H1 (cell line): ENCODE measurements at regions not wholly inside any gene's neighbourhood (a gene's known extent, or its start where the extent isn't known, plus 50 kb on each side); places are given as distances from the start of the nearest gene placed in this dataset.

Source experiments
- CTCF ChIA-PET: fragments of 300-600 bp; sonication (Branson Sonifier 250); formaldehyde crosslinking; loops from one replicate; lab custom pipeline; 2021; ENCODE audit not compliant: partially characterized antibody; lab: Charles Lee
- POLR2A ChIA-PET: fragments of 300-600 bp; sonication (Branson Sonifier 250); formaldehyde crosslinking; loops from one replicate; lab custom pipeline; 2021; ENCODE audit warnings: inconsistent platforms; ENCODE audit not compliant: partially characterized antibody; lab: Charles Lee
- DNase-seq, 2 experiments: peaks; one replicate each; pipeline versions ENCODE4 v3.0.0 to v3.0.0-alpha.2; 2010 to 2022; ENCODE audit warnings: low spot score in 2 of 2, low read depth in 1 of 2, mixed read lengths in 1 of 2
- FAIRE-seq: peaks from 2 replicates; lab custom pipeline; 2011; peaks lifted over from hg19 to GRCh38; lab: Jason Lieb, UNC
- H2AFZ ChIP-seq: 2 replicates; pipeline ENCODE4 v1.8.1; 2012; ENCODE audit warnings: low read length, inconsistent platforms
- H2AK5ac ChIP-seq: 2 replicates; pipeline ENCODE4 v1.6.1; 2013; ENCODE audit warnings: low read depth, low read length
- H2BK120ac ChIP-seq: replicated peaks from 2 replicates; pipeline ENCODE3; 2013; ENCODE audit warnings: low read depth, low read length, inconsistent platforms
- H2BK12ac ChIP-seq: 2 replicates; pipeline ENCODE4 v1.6.1; 2013; ENCODE audit warnings: low read depth, low read length
- H2BK15ac ChIP-seq: 2 replicates; pipeline ENCODE4 v1.6.1; 2013; ENCODE audit warnings: low read length
- H2BK20ac ChIP-seq: 2 replicates; pipeline ENCODE4 v1.6.1; 2013; ENCODE audit warnings: low read length
- H2BK5ac ChIP-seq: 2 replicates; pipeline ENCODE4 v1.6.1; 2013; ENCODE audit warnings: low read depth, low read length
- H3K14ac ChIP-seq: 2 replicates; pipeline ENCODE4 v1.6.1; 2013; ENCODE audit warnings: inconsistent platforms; ENCODE audit not compliant: insufficient read length
- H3K18ac ChIP-seq: 2 replicates; pipeline ENCODE4 v1.6.1; 2013; ENCODE audit warnings: low read length; ENCODE audit errors: extremely low read depth
- H3K23ac ChIP-seq: 2 replicates; pipeline ENCODE4 v1.6.1; 2013; ENCODE audit warnings: inconsistent platforms; ENCODE audit not compliant: insufficient read length
- H3K23me2 ChIP-seq: 2 replicates; pipeline ENCODE4 v1.6.1; 2013; ENCODE audit warnings: low read depth, low read length
- H3K27ac ChIP-seq: 2 replicates; pipeline ENCODE4 v1.6.1; 2011; ENCODE audit warnings: low read depth, low read length, inconsistent platforms
- H3K27me3 ChIP-seq, 4 experiments: replicated peaks in 1 of 4; 1 replicate in 1 of 4; 2 replicates in 3 of 4; pipeline versions ENCODE4 v1.6.1 to v1.8.1; 2011 to 2013; ENCODE audit warnings: low read length in 3 of 4, mild to moderate bottlenecking in 3 of 4, inconsistent platforms in 2 of 4, mixed read lengths in 2 of 4, moderate library complexity in 1 of 4; ENCODE audit not compliant: control insufficient read depth in 3 of 4, insufficient read depth in 3 of 4; ENCODE audit errors: extremely low read depth in 1 of 4
- H3K36me3 ChIP-seq, 4 experiments: 2 replicates each; pipeline versions ENCODE4 v1.6.1 to v1.8.1; 2011 to 2013; ENCODE audit warnings: mild to moderate bottlenecking in 4 of 4, low read length in 3 of 4, moderate library complexity in 2 of 4, control low read depth in 1 of 4, inconsistent platforms in 1 of 4; ENCODE audit not compliant: insufficient read depth in 4 of 4, control insufficient read depth in 2 of 4
- H3K4ac ChIP-seq: replicated peaks from 2 replicates; pipeline ENCODE3; 2013; ENCODE audit warnings: low read length, low read depth, mixed read lengths, inconsistent platforms; ENCODE audit not compliant: insufficient read length
- H3K4me1 ChIP-seq, 4 experiments: replicated peaks in 1 of 4; 1 replicate in 1 of 4; 2 replicates in 3 of 4; pipeline versions ENCODE4 v1.6.1 to v1.8.1; 2011 to 2013; ENCODE audit warnings: low read length in 3 of 4, inconsistent platforms in 2 of 4, mixed read lengths in 1 of 4; ENCODE audit not compliant: insufficient read depth in 4 of 4, control insufficient read depth in 3 of 4
- H3K4me2 ChIP-seq, 2 experiments: 2 replicates each; pipeline versions ENCODE4 v1.6.1 to v1.8.1; 2011 to 2013; ENCODE audit warnings: low read depth in 2 of 2, low read length in 2 of 2, control low read depth in 1 of 2, inconsistent platforms in 1 of 2, mild to moderate bottlenecking in 1 of 2; ENCODE audit not compliant: insufficient read depth in 1 of 2
- H3K4me3 ChIP-seq, 4 experiments: fragments of 200-600, 300-600 bp in 1 of 4; sonication (generic), shearing (Covaris generic), sonication (Bioruptor Twin) in 1 of 4; 2 replicates each; pipeline versions ENCODE4 v1.5.1 to v1.8.1; 2011 to 2016; ENCODE audit warnings: low read length in 4 of 4, low read depth in 3 of 4, control low read depth in 2 of 4, inconsistent platforms in 2 of 4, mild to moderate bottlenecking in 2 of 4, mixed read lengths in 1 of 4, moderate library complexity in 1 of 4; ENCODE audit not compliant: insufficient read depth in 2 of 4; ENCODE audit errors: extremely low read depth in 1 of 4
- H3K56ac ChIP-seq: replicated peaks from 2 replicates; pipeline ENCODE3; 2013; ENCODE audit warnings: low read depth, mild to moderate bottlenecking, mixed read lengths, low read length, inconsistent platforms; ENCODE audit not compliant: insufficient read length
- H3K79me1 ChIP-seq: 2 replicates; pipeline ENCODE4 v1.6.1; 2013; ENCODE audit warnings: low read depth, low read length, control low read depth
- H3K79me2 ChIP-seq, 2 experiments: 2 replicates each; pipeline versions ENCODE4 v1.6.1 to v1.8.1; 2012 to 2013; ENCODE audit warnings: low read length in 2 of 2, mild to moderate bottlenecking in 2 of 2, inconsistent platforms in 1 of 2; ENCODE audit not compliant: insufficient read depth in 2 of 2, control insufficient read depth in 1 of 2
- H3K9ac ChIP-seq, 4 experiments: replicated peaks in 1 of 4; 1 replicate in 1 of 4; 2 replicates in 3 of 4; pipeline versions ENCODE4 v1.6.1 to v1.8.1; 2011 to 2013; ENCODE audit warnings: low read depth in 3 of 4, low read length in 3 of 4, control low read depth in 2 of 4, mild to moderate bottlenecking in 2 of 4, moderate library complexity in 2 of 4, inconsistent platforms in 1 of 4; ENCODE audit errors: extremely low read depth in 1 of 4
- H3K9me3 ChIP-seq, 2 experiments: 2 replicates each; pipeline versions ENCODE4 v1.6.1 to v1.8.1; 2012 to 2013; ENCODE audit warnings: mild to moderate bottlenecking in 2 of 2, moderate library complexity in 2 of 2, control low read depth in 1 of 2, inconsistent platforms in 1 of 2, low read depth in 1 of 2, low read length in 1 of 2, mixed read lengths in 1 of 2; ENCODE audit not compliant: insufficient read depth in 2 of 2
- H4K20me1 ChIP-seq, 2 experiments: replicated peaks in 1 of 2; 2 replicates each; pipeline versions ENCODE3 to v1.8.1; 2011 to 2013; ENCODE audit warnings: inconsistent platforms in 2 of 2, low read length in 2 of 2, mild to moderate bottlenecking in 1 of 2; ENCODE audit not compliant: insufficient read depth in 2 of 2, control insufficient read depth in 1 of 2
- H4K5ac ChIP-seq: 2 replicates; pipeline ENCODE4 v1.6.1; 2013; ENCODE audit warnings: low read length, low read depth, mixed read lengths, inconsistent platforms; ENCODE audit not compliant: insufficient read length
- H4K8ac ChIP-seq: 2 replicates; pipeline ENCODE4 v1.8.0; 2013; ENCODE audit warnings: mild to moderate bottlenecking, moderate library complexity, low read length, inconsistent platforms; ENCODE audit not compliant: insufficient read depth; ENCODE audit errors: extremely low read depth
- H4K91ac ChIP-seq: replicated peaks from 2 replicates; pipeline ENCODE3; 2013; ENCODE audit warnings: low read length, mixed read lengths, inconsistent platforms; ENCODE audit not compliant: insufficient read length
- ASH2L ChIP-seq: fragments of 200-600, 300-600 bp; sonication (generic); IDR thresholded peaks from one replicate; pipeline ENCODE4 v1.7.1; 2017; ENCODE audit warnings: low read length
- BRCA1 ChIP-seq: IDR thresholded peaks from 2 replicates; pipeline ENCODE4 v1.6.1; 2012; ENCODE audit warnings: low read depth, low read length, improper control_type of control experiment
- CEBPB ChIP-seq: IDR thresholded peaks from 2 replicates; pipeline ENCODE4 v1.6.1; 2012; ENCODE audit warnings: low read depth, low read length
- CTCF ChIP-seq, 3 experiments: IDR thresholded peaks; 1 replicate in 2 of 3; 2 replicates in 1 of 3; pipeline versions ENCODE4 v1.5.1 to v1.6.1; 2011; ENCODE audit warnings: low read length in 3 of 3, mild to moderate bottlenecking in 3 of 3, inconsistent platforms in 2 of 3, low read depth in 1 of 3, moderate library complexity in 1 of 3; ENCODE audit not compliant: insufficient read depth in 1 of 3; ENCODE audit errors: control extremely low read depth in 1 of 3
- FOSL1 ChIP-seq: IDR thresholded peaks from 2 replicates; pipeline ENCODE4 v1.6.1; 2011; ENCODE audit warnings: mild to moderate bottlenecking, low read depth, low read length, moderate library complexity; ENCODE audit not compliant: insufficient read depth
- JUN ChIP-seq: IDR thresholded peaks from 2 replicates; pipeline ENCODE4 v1.6.1; 2011; ENCODE audit warnings: low read depth, mild to moderate bottlenecking, improper control_type of control experiment, low read length
- RXRA ChIP-seq: IDR thresholded peaks from 2 replicates; pipeline ENCODE4 v1.6.1; 2011; ENCODE audit warnings: low read depth, mild to moderate bottlenecking, low read length, moderate library complexity; ENCODE audit not compliant: insufficient read depth
- SRF ChIP-seq: IDR thresholded peaks from 2 replicates; pipeline ENCODE4 v1.6.1; 2011; ENCODE audit warnings: mild to moderate bottlenecking, low read depth, low read length, moderate library complexity
- TAF1 ChIP-seq: IDR thresholded peaks from 2 replicates; pipeline ENCODE4 v1.6.1; 2011; ENCODE audit warnings: mild to moderate bottlenecking, low read depth, low read length
- WGBS, 2 experiments: shearing (Covaris generic) in 1 of 2; methylation state at CpG; one replicate each; pipeline versions ENCODE4 v1.1.6 to v1.1.7; 2013 to 2015; ENCODE audit warnings: low lambda C conversion rate in 2 of 2, mixed read lengths in 2 of 2, inconsistent platforms in 1 of 2, low coverage in 1 of 2, missing lambda C conversion rate in 1 of 2; ENCODE audit not compliant: insufficient replicate concordance in 2 of 2, insufficient coverage in 1 of 2, insufficient read length in 1 of 2; ENCODE audit errors: extremely low coverage in 1 of 2, missing lambda C conversion rate in 1 of 2; 5-methylcytosine and 5-hydroxymethylcytosine counted together

DNA sequence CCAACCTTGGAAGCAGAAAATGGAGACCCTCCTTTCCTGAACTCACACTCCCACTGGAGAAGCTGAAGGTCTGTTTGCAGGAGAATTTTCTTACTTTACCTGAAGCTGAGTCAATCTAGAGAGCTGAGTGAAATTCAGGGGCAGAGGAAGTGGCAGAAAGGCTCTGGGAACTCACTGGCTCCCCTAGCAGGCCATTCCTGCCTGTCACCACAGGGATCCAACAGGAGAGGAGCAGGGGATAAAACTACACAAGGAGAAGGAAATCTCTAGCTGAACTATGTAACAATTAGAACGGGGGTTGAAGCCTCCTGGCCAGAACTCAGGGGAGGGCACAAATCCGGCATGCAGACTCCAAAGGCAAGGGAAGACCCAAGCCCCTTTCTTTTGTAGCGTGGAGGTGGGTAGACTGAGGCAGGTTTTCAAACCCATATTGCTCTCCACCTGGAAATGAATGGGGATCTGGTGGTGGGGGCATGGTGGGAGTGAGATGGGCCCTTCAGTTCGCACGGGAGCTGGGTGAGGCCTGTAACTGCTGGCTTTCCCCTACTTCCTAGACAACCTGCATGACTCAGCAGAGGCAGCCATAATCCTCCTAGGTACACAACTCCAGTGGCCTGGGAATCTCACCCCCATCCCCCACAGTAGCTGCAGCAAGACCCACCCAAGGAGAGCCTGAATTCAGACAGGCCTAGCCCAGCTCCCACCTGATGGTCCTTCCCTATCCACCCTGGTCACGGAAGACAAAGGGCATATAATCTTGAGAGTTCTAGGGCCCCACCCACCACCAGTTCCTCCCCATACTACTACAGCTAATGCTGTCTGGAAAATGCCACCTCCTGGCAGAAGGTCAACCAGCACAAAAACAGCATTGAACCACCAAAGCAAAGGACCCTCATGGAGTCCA, 158.1 kb downstream of the LTN1 start:
- Histone ChIP-seq H3K9ac (no peak overlapping the region), H3K23me2 (no peaks in the 10 kb centered on the region), H3K79me1 (no peaks in the 10 kb centered on the region), H3K4me2 (no peak overlapping the region), H3K27me3 (peaks cover 0 to 1% (median 0%) of the 10 kb centered on the region in 4 experiments; a peak in 1 of 7 replicates), H3K4me3 (no peak overlapping the region), H3K36me3 (no peaks in the 10 kb centered on the region), H2BK120ac (no peak overlapping the region), H3K56ac (no peak overlapping the region), H4K91ac (no peak overlapping the region), H3K4me1 (no peaks in the 10 kb centered on the region), H2AK5ac (no peak overlapping the region), H3K27ac (no peak overlapping the region), H3K14ac (no peak overlapping the region), H3K23ac (no peak overlapping the region), H4K5ac (no peak overlapping the region), H2AFZ (peak overlapping the region; percentile 27; the same call in 1 of the 2 replicates), H2BK20ac (no peak overlapping the region), H4K20me1 (no peaks in the 10 kb centered on the region), H3K18ac (no peak overlapping the region), H2BK15ac (no peak overlapping the region), H3K9me3 (no peaks in the 10 kb centered on the region), H2BK12ac (no peak overlapping the region), H4K8ac (no peak overlapping the region), H2BK5ac (no peak overlapping the region), H3K4ac (no peak overlapping the region), H3K79me2 (no peaks in the 10 kb centered on the region)
- ChIA-PET POLR2A (no interaction called here), CTCF (interaction anchor here (0.6 to 2.3 kb wide), 4 partner anchors 49 to 89 kb away, joined by 3 to 7 read pairs (median 4); no protein-coding TSS in a partner anchor)
- WGBS, 2 experiments, result 87% methylated on average over 5 of the region's 6 CpGs; no CpG with 5 or more reads in 1 of the 2 experiments
- no peak for FAIRE-seq
- no peak for DNase-seq
- TF ChIP-seq CTCF (IDR thresholded peaks at IDR 0.05; ENCODE audit: control extremely low read depth in 1 of 3, insufficient read depth in 1 of 3, low read depth in 1 of 3, low read length in 3 of 3), result peak in 2 of 3 experiments; percentile 13 to 20; a peak in 2 of 4 replicates
- TF ChIP-seq CEBPB, result no peak
- no peak for TF ChIP-seq JUN
- no peak for TF ChIP-seq RXRA
- TF ChIP-seq ASH2L, result no peak
- TF ChIP-seq TAF1, result no peak
- no peak for TF ChIP-seq BRCA1
- TF ChIP-seq FOSL1, result no peak
- no peak for TF ChIP-seq SRF
